Breast epithelium (tissue), 3 donors: ENCODE measurements at regions not wholly inside any gene's neighbourhood (a gene's known extent, or its start where the extent isn't known, plus 50 kb on each side); places are given as distances from the start of the nearest gene placed in this dataset.

ENCODE experiments used
- POLR2A ChIP-seq: fragments of 450-650 bp; IDR thresholded peaks from one replicate; pipeline ENCODE4 v1.6.1; 2016; ENCODE audit warnings: antibody characterized with exemption, mild to moderate bottlenecking, moderate library complexity
- POLR2AphosphoS5 ChIP-seq, 3 donors: sonication (generic); formaldehyde crosslinking; IDR thresholded peaks; one replicate each; pipeline ENCODE4 v1.6.1; 2017; ENCODE audit warnings: antibody characterized with exemption in 3 of 3
- TF ChIP-seq, protein P1 (sequence below), 3 donors: fragments of 450-650 bp; IDR thresholded peaks; one replicate each; pipeline ENCODE4 v1.5.1; 2016 to 2017; ENCODE audit warnings: antibody characterized with exemption in 3 of 3, mild to moderate bottlenecking in 3 of 3, moderate library complexity in 3 of 3

- TF ChIP-seq, protein P1, sequence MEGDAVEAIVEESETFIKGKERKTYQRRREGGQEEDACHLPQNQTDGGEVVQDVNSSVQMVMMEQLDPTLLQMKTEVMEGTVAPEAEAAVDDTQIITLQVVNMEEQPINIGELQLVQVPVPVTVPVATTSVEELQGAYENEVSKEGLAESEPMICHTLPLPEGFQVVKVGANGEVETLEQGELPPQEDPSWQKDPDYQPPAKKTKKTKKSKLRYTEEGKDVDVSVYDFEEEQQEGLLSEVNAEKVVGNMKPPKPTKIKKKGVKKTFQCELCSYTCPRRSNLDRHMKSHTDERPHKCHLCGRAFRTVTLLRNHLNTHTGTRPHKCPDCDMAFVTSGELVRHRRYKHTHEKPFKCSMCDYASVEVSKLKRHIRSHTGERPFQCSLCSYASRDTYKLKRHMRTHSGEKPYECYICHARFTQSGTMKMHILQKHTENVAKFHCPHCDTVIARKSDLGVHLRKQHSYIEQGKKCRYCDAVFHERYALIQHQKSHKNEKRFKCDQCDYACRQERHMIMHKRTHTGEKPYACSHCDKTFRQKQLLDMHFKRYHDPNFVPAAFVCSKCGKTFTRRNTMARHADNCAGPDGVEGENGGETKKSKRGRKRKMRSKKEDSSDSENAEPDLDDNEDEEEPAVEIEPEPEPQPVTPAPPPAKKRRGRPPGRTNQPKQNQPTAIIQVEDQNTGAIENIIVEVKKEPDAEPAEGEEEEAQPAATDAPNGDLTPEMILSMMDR (IDR thresholded peaks at IDR 0.05) = no peak
- TF ChIP-seq POLR2AphosphoS5 (IDR thresholded peaks at IDR 0.05) (no peak), POLR2A (no peak)
These were observed 439.0 kb upstream of the CCL2 start for GRCh38 chr17:33816036-33816435.
